Neural crest cell (in vitro differentiated cells): ENCODE measurements at regions not wholly inside any gene's neighbourhood (a gene's known extent, or its start where the extent isn't known, plus 50 kb on each side); places are given as distances from the start of the nearest gene placed in this dataset.
"Not testable (repeated sequence)": the region's sequence is repeated elsewhere in the genome, so short reads cannot be mapped to it uniquely, and the experiment has no call there.

Source experiments
- DNase-seq: peaks from one replicate; pipeline ENCODE4 v3.0.0; 2021; ENCODE audit warnings: low read depth, mixed read lengths, low spot score
- H3K27ac Mint-ChIP-seq: one replicate; pipeline ENCODE4 v1.8.0; 2021; ENCODE audit warnings: mild to moderate bottlenecking, mixed read lengths; ENCODE audit not compliant: unreplicated experiment
- H3K27me3 Mint-ChIP-seq: 2 replicates; pipeline ENCODE4 v1.8.0; 2021; ENCODE audit warnings: low read depth, mild to moderate bottlenecking, mixed read lengths
- H3K36me3 Mint-ChIP-seq: 2 replicates; pipeline ENCODE4 v1.8.0; 2021; ENCODE audit warnings: low read depth, mild to moderate bottlenecking, mixed read lengths
- H3K4me1 Mint-ChIP-seq: 2 replicates; pipeline ENCODE4 v1.8.0; 2021; ENCODE audit warnings: mixed read lengths
- H3K4me3 Mint-ChIP-seq: one replicate; pipeline ENCODE4 v1.8.0; 2021; ENCODE audit warnings: mild to moderate bottlenecking, mixed read lengths
- H3K9me3 Mint-ChIP-seq: 2 replicates; pipeline ENCODE4 v1.8.0; 2021; ENCODE audit warnings: mixed read lengths
- TF ChIP-seq, protein P1 (sequence below): fragments of 200-600 bp; sonication (generic); conservative IDR thresholded peaks from 2 replicates; pipeline ENCODE4 v1.5.0; 2021; ENCODE audit warnings: antibody characterized with exemption, mild to moderate bottlenecking

DNA sequence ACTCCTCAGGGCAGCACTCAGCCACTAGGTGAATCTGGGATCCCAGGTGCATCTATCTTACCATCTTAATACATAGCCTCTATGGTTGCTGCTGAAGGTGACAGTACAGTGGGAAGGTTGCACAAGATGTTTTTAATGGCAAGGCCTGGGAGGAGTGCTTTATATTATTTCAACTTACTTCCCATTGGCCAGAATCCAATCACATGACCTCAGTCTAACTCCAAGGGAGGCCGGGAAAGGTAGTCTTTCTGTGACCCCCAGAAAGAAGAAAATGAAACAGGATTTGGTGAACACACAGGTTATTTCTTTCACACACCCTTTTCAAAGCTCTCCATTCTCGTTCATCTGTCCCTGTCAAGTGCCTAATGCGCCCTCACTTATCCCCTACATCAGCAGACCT, 189.1 kb upstream of the ATP6AP2 start:
- TF ChIP-seq, protein P1, sequence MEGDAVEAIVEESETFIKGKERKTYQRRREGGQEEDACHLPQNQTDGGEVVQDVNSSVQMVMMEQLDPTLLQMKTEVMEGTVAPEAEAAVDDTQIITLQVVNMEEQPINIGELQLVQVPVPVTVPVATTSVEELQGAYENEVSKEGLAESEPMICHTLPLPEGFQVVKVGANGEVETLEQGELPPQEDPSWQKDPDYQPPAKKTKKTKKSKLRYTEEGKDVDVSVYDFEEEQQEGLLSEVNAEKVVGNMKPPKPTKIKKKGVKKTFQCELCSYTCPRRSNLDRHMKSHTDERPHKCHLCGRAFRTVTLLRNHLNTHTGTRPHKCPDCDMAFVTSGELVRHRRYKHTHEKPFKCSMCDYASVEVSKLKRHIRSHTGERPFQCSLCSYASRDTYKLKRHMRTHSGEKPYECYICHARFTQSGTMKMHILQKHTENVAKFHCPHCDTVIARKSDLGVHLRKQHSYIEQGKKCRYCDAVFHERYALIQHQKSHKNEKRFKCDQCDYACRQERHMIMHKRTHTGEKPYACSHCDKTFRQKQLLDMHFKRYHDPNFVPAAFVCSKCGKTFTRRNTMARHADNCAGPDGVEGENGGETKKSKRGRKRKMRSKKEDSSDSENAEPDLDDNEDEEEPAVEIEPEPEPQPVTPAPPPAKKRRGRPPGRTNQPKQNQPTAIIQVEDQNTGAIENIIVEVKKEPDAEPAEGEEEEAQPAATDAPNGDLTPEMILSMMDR: no peak
- peaks cover 2% of the 10 kb centered on the region for H3K9me3 Mint-ChIP-seq
- H3K36me3 Mint-ChIP-seq: no peaks in the 10 kb centered on the region
- no peak for DNase-seq
- no peak overlapping the region for H3K4me3 Mint-ChIP-seq
- no peaks in the 10 kb centered on the region for H3K27me3 Mint-ChIP-seq
- peaks cover 7% of the 10 kb centered on the region for H3K4me1 Mint-ChIP-seq
- no peak overlapping the region for H3K27ac Mint-ChIP-seq

DNA sequence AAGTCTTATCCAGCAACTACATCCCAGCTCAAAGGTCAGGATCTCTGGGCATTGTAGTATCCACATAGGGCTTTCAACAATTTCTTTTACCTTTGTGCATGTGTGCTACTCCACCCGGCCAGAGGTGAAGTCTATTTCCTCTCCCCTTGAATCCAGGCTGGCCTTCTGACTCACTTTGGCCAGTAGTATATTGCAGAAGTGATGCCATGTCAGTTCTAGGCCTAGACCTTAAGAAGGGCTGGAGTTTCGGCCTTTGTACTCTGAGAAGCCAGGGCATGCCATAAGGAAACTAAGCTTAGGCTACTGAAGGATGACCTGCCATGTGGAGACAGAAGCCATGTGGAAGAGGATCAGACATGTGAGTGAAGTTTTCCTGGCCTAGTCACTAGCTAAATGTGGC, 191.2 kb upstream of the ATP6AP2 start:
- DNase-seq: no peak
- H3K4me1 Mint-ChIP-seq: peaks cover 7% of the 10 kb centered on the region
- H3K36me3 Mint-ChIP-seq: no peaks in the 10 kb centered on the region
- no peaks in the 10 kb centered on the region for H3K27me3 Mint-ChIP-seq
- H3K27ac Mint-ChIP-seq: no peak overlapping the region
- TF ChIP-seq, protein P1: no peak
- H3K9me3 Mint-ChIP-seq: peaks cover 2% of the 10 kb centered on the region
- no peak overlapping the region for H3K4me3 Mint-ChIP-seq

DNA sequence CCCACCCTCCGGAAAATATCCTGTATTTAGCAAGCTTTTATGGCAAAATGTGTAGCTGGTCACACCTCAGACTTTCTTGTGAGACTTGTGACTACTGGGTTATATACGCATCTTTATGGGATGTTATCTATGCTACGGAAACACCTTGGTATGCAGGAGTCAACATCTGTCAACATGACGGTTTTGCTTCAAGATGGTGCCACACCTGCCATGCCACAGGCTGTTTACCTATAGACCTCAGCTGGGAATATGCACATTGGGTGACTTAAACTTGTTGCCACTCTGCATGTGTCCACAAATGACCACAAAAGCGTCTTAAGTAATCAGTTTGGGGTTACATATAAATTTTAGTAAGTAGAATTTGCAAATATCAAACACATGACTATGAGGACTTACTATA, 192.3 kb upstream of the ATP6AP2 start:
- H3K36me3 Mint-ChIP-seq: no peaks in the 10 kb centered on the region
- no peaks in the 10 kb centered on the region for H3K27me3 Mint-ChIP-seq
- DNase-seq: no peak
- TF ChIP-seq, protein P1: no peak
- no peak overlapping the region for H3K27ac Mint-ChIP-seq
- peaks cover 7% of the 10 kb centered on the region for H3K4me1 Mint-ChIP-seq
- peaks cover 4% of the 10 kb centered on the region for H3K9me3 Mint-ChIP-seq
- H3K4me3 Mint-ChIP-seq: no peak overlapping the region

DNA sequence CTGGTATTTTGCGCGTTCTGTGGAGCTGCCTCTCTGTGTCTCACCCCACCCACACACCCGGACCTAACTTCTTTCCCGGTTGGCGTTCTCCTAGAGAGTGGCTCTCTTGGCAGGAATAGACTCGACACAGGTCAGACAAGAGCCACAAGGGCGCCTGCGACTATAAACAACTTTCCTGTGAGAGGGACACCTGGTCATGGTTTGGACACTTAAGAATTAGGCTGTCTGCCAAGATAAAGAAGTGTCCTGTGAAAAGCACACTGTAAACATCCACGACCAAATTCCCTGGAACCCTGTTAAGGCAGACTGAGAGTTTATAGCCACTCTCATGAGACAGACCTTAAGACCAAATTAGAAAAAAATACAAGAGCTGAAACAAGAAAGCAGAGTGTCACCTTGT, 192.9 kb upstream of the ATP6AP2 start:
- not testable (repeated sequence) for H3K36me3 Mint-ChIP-seq, DNase-seq, H3K27me3 Mint-ChIP-seq, H3K4me1 Mint-ChIP-seq, H3K9me3 Mint-ChIP-seq, H3K4me3 Mint-ChIP-seq, H3K27ac Mint-ChIP-seq

DNA sequence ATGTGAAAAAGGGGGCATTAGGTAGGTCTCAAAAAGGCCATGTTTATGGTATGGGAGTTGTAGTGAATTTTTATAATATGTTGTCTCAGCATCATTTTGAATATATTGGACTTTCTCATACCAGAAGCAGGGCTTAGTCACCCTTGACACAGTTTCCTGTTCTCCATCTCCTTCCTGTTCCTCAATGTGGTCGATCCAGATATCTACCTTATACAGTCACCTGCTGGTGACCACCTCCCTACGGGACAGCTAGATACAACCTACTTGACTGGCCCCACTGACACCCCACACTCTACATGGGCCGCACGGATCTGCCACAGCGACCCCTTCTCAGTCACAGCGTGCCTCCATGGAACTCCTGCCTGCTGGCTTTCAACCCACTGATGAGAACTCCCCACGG, 193.5 kb upstream of the ATP6AP2 start:
- not testable (repeated sequence) for H3K27me3 Mint-ChIP-seq, H3K27ac Mint-ChIP-seq, DNase-seq, H3K9me3 Mint-ChIP-seq, H3K4me3 Mint-ChIP-seq, H3K4me1 Mint-ChIP-seq, H3K36me3 Mint-ChIP-seq

DNA sequence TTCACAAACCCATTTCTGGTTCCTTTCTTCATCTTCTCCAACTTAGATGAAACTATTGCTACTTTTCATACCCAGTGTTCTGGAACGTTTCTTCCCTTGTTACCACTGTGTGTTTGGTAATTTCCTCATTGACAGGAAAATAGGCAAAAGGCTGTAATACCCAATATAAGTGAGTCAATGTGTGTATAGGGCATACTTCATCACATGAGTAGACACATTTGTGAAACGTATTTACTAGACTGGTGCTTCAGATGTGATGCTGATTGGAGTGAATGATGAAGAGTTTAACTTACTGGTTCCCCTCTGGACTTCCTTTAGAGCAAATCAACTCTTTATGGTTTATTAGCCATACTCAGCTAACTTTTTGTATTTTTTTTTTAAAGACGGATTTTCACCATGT, 195.1 kb upstream of the ATP6AP2 start:
- H3K27ac Mint-ChIP-seq: no peak overlapping the region
- no peak for DNase-seq
- H3K27me3 Mint-ChIP-seq: no peaks in the 10 kb centered on the region
- TF ChIP-seq, protein P1: no peak
- no peak overlapping the region for H3K4me3 Mint-ChIP-seq
- no peaks in the 10 kb centered on the region for H3K36me3 Mint-ChIP-seq
- H3K9me3 Mint-ChIP-seq: peaks cover 2% of the 10 kb centered on the region
- peaks cover 8% of the 10 kb centered on the region for H3K4me1 Mint-ChIP-seq

DNA sequence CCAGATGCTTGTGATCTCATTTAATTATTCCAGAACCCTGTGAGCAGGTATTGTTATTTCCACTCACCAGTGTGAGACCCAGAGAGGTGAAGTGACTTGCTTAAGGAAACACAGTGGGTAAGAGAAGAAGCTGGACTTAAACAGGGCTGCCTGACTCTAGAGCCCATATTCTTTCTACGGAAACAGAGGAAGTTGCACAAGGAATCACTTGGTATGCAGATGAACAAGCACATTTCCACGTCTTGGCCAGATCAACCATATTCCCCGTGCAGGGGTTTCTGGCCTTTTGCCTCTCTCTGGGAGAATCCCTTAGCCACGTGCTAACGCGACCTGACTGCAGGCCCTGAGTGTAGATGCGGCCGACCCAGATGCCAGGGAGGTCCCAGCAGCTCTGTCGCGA, 195.5 kb upstream of the ATP6AP2 start:
- DNase-seq: no peak
- Mint-ChIP-seq H3K27me3 (no peaks in the 10 kb centered on the region), H3K4me1 (peaks cover 8% of the 10 kb centered on the region), H3K4me3 (no peak overlapping the region), H3K36me3 (no peaks in the 10 kb centered on the region), H3K27ac (no peak overlapping the region), H3K9me3 (peaks cover 2% of the 10 kb centered on the region)
- TF ChIP-seq, protein P1: no peak
